ENCODE measurements at regions not wholly inside any gene's neighbourhood (a gene's known extent, or its start where the extent isn't known, plus 50 kb on each side); places are given as distances from the start of the nearest gene placed in this dataset.

- TF ChIP-seq, protein P1, sequence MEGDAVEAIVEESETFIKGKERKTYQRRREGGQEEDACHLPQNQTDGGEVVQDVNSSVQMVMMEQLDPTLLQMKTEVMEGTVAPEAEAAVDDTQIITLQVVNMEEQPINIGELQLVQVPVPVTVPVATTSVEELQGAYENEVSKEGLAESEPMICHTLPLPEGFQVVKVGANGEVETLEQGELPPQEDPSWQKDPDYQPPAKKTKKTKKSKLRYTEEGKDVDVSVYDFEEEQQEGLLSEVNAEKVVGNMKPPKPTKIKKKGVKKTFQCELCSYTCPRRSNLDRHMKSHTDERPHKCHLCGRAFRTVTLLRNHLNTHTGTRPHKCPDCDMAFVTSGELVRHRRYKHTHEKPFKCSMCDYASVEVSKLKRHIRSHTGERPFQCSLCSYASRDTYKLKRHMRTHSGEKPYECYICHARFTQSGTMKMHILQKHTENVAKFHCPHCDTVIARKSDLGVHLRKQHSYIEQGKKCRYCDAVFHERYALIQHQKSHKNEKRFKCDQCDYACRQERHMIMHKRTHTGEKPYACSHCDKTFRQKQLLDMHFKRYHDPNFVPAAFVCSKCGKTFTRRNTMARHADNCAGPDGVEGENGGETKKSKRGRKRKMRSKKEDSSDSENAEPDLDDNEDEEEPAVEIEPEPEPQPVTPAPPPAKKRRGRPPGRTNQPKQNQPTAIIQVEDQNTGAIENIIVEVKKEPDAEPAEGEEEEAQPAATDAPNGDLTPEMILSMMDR (IDR thresholded peaks at IDR 0.05) = no peak
- TF ChIP-seq POLR2AphosphoS5 (IDR thresholded peaks at IDR 0.05) = no peak
These were observed 305.6 kb upstream of the LYPLAL1 start for GRCh38 chr1:218867941-218868626.
